Heart left ventricle (tissue), 16 donors: ENCODE measurements at regions not wholly inside any gene's neighbourhood (a gene's known extent, or its start where the extent isn't known, plus 50 kb on each side); places are given as distances from the start of the nearest gene placed in this dataset.

Source experiments
- ATAC-seq, 4 donors: fragments of 200-7000 bp; cut with Tn5 transposase; one replicate each; pipeline ENCODE4 v1.9.1; 2020 to 2022; ENCODE audit warnings: moderate library complexity in 4 of 4, mild to moderate bottlenecking in 3 of 4, moderate number of reproducible peaks in 1 of 4
- DNase-seq, 5 donors: peaks; one replicate each; pipeline ENCODE4 v3.0.0-alpha.2; 2020
- H3K27ac ChIP-seq, 12 donors: fragments of 200-600 bp; sonication (generic) in 4 of 12; one replicate each; pipeline versions ENCODE4 v1.5.0 to v1.8.0; 2016 to 2022; ENCODE audit warnings: mild to moderate bottlenecking in 2 of 12
- H3K27me3 ChIP-seq, 9 donors: fragments of 200-600 bp; sonication (generic) in 2 of 9; one replicate each; pipeline versions ENCODE4 v1.5.1 to v1.8.0; 2016 to 2022; ENCODE audit warnings: mild to moderate bottlenecking in 3 of 9
- H3K36me3 ChIP-seq, 9 donors: fragments of 200-600 bp; sonication (generic) in 2 of 9; one replicate each; pipeline versions ENCODE4 v1.5.0 to v1.8.0; 2018 to 2022; ENCODE audit warnings: mild to moderate bottlenecking in 2 of 9
- H3K4me1 ChIP-seq, 12 donors: fragments of 200-600 bp; sonication (generic) in 4 of 12; one replicate each; pipeline versions ENCODE4 v1.5.0 to v1.8.0; 2016 to 2022; ENCODE audit warnings: mild to moderate bottlenecking in 3 of 12
- H3K4me3 ChIP-seq, 12 donors: fragments of 200-600 bp; sonication (generic) in 4 of 12; one replicate each; pipeline versions ENCODE4 v1.5.0 to v1.8.0; 2017 to 2022; ENCODE audit warnings: mild to moderate bottlenecking in 9 of 12, moderate library complexity in 4 of 12
- H3K9me3 ChIP-seq, 12 donors: fragments of 200-600 bp; sonication (generic) in 4 of 12; one replicate each; pipeline versions ENCODE4 v1.5.0 to v1.8.0; 2016 to 2022; ENCODE audit warnings: mild to moderate bottlenecking in 1 of 12
- CTCF ChIP-seq, 12 donors: fragments of 200-600 bp; sonication (generic) in 4 of 12; IDR thresholded peaks; one replicate each; pipeline versions ENCODE4 v1.5.0 to v1.8.0; 2018 to 2022; ENCODE audit warnings: antibody characterized with exemption in 12 of 12, mild to moderate bottlenecking in 5 of 12
- POLR2A ChIP-seq, 2 donors: fragments of 450-650 bp; IDR thresholded peaks; one replicate each; pipeline ENCODE4 v1.6.1; 2017; ENCODE audit warnings: antibody characterized with exemption in 2 of 2, mild to moderate bottlenecking in 2 of 2, moderate library complexity in 2 of 2
- WGBS, 4 donors: extraction: QIAGEN DNeasy Blood & Tissue Kit in 2 of 4; methylation state at CpG; one replicate each; pipeline versions ENCODE4 v1.1.5 to v1.1.7; 2013 to 2018; 5-methylcytosine and 5-hydroxymethylcytosine counted together
- intact Hi-C, 10 donors: fragments of 100-400 bp; cut with DNase I; formaldehyde crosslinking; loops; one replicate each; pipeline versions ENCODE4 v1.11.1 to v1.14.2; 2022
- donor health status: ischemic (EF 13 %, LVEDD 7.1; RV severe dilation, severe dysfunction).
- donor health status: healthy with polysubstance abuse.
- donor health status: DM: no; HTN: yes; CAD: no.
- donor health status: DM: no; HTN: no; CAD: no.
- donor health status: ischemic (EF 25% LVEDD 6.9; RV normal size, moderate dysfunction).
- donor health status: ischemic (EF 25% LVEDD 5.7; RV mildly dilated, moderate dysfunction).
- donor health status: healthy.
- donor health status: DM: yes; HTN: yes; CAD: no.
- donor health status: ischemic (EF 35%, LVEDD 5.7; RV mildly dilated, moderate dysfunction).
- donor health status: nonischemic (EF 11% LVEDD 7.7; RV severe dilation, severe dysfunction).
- donor health status: DM: yes; HTN: yes; CAD: no.
- donor health status: PGD.
- donor health status: ischemic (EF 29% LVEDD 5.4; RV normal size, mild dysfunction).
- donor health status: nonischemic (EF 23%, LVEDD 6.1; RV moderate dilation, normal function).

GRCh38 chr1:214124915-214125314 is 137.1 kb downstream of the PROX1 start:
- TF ChIP-seq CTCF (IDR thresholded peaks at IDR 0.05) (no peak), POLR2A (IDR thresholded peaks at IDR 0.05) (no peak)
- H3K27ac ChIP-seq: no peak overlapping the region
- H3K9me3 ChIP-seq: no peaks in the 10 kb centered on the region
- no peak for DNase-seq
- ATAC-seq: no peak
- WGBS, 4 donors: 64 to 84% (median 68%) methylated on average over 4 of the region's 4 CpGs
- no peak overlapping the region for H3K4me3 ChIP-seq
- intact Hi-C loops: loop anchor here (2.0 to 10.0 kb wide), 13 partner anchors 90 to 1003 kb away; partner anchors contain the start of gene PROX1 (in 5 of the 10)
- H3K27me3 ChIP-seq: no peaks in the 10 kb centered on the region
- no peaks in the 10 kb centered on the region for H3K36me3 ChIP-seq
- peaks cover 0 to 7% (median 0%) of the 10 kb centered on the region in 12 donors for H3K4me1 ChIP-seq

- no peak for ATAC-seq
- H3K27me3 ChIP-seq: no peaks in the 10 kb centered on the region
- no peak overlapping the region for H3K27ac ChIP-seq
- no peak overlapping the region for H3K4me3 ChIP-seq
- intact Hi-C loops: loop anchor here in 8 of 10 donors (2.0 to 10.0 kb wide), 6 partner anchors 91 to 1001 kb away; no protein-coding TSS in a partner anchor
- H3K36me3 ChIP-seq: no peaks in the 10 kb centered on the region
- whole genome bisulfite sequencing, 4 donors: 71 to 89% (median 78%) methylated on average over 1 of the region's 1 CpG
- TF ChIP-seq POLR2A (IDR thresholded peaks at IDR 0.05) (no peak), CTCF (IDR thresholded peaks at IDR 0.05) (no peak)
- DNase-seq: no peak
- H3K9me3 ChIP-seq: no peaks in the 10 kb centered on the region
- H3K4me1 ChIP-seq: peaks cover 0 to 7% (median 0%) of the 10 kb centered on the region in 12 donors
Observed at GRCh38 chr1:214125819-214126218, 138.0 kb downstream of the PROX1 start.

- no peaks in the 10 kb centered on the region for H3K36me3 ChIP-seq
- no peak overlapping the region for H3K4me3 ChIP-seq
- intact Hi-C loops: loop anchor here in 7 of 10 donors (5.0 to 10.0 kb wide), 5 partner anchors 92 to 1002 kb away; no protein-coding TSS in a partner anchor
- TF ChIP-seq CTCF (IDR thresholded peaks at IDR 0.05) (no peak), POLR2A (IDR thresholded peaks at IDR 0.05) (no peak)
- no peaks in the 10 kb centered on the region for H3K27me3 ChIP-seq
- H3K4me1 ChIP-seq: peaks cover 0 to 7% (median 0%) of the 10 kb centered on the region in 12 donors
- 86 to 93% (median 87%) methylated on average over 2 of the region's 2 CpGs for WGBS, 4 donors
- H3K27ac ChIP-seq: no peak overlapping the region
- ATAC-seq (no peak), DNase-seq (no peak)
- H3K9me3 ChIP-seq: no peaks in the 10 kb centered on the region
Observed at GRCh38 chr1:214126697-214127146, 138.9 kb downstream of the PROX1 start.

- ATAC-seq (no peak), DNase-seq (no peak)
- no peak overlapping the region for H3K4me3 ChIP-seq
- intact Hi-C loops: loop anchor here in 7 of 10 donors (5.0 to 10.0 kb wide), 5 partner anchors 93 to 1003 kb away; no protein-coding TSS in a partner anchor
- TF ChIP-seq CTCF (IDR thresholded peaks at IDR 0.05) (no peak), POLR2A (IDR thresholded peaks at IDR 0.05) (no peak)
- WGBS, 4 donors: 78 to 93% (median 88%) methylated on average over 4 of the region's 4 CpGs
- no peaks in the 10 kb centered on the region for H3K27me3 ChIP-seq
- no peak overlapping the region for H3K27ac ChIP-seq
- no peaks in the 10 kb centered on the region for H3K9me3 ChIP-seq
- H3K4me1 ChIP-seq: peaks cover 0 to 5% (median 0%) of the 10 kb centered on the region in 12 donors
- H3K36me3 ChIP-seq: no peaks in the 10 kb centered on the region
Observed at GRCh38 chr1:214127705-214128104, 139.9 kb downstream of the PROX1 start.
